DOHH2 (cell line): ENCODE measurements at regions not wholly inside any gene's neighbourhood (a gene's known extent, or its start where the extent isn't known, plus 50 kb on each side); places are given as distances from the start of the nearest gene placed in this dataset.
"Not testable (repeated sequence)": the region's sequence is repeated elsewhere in the genome, so short reads cannot be mapped to it uniquely, and the experiment has no call there.

Experiments used
- H3F3A ChIP-seq: fragments of 200-600 bp; sonication (generic), shearing (Covaris generic); 2 replicates; pipeline ENCODE4 v1.6.0; 2016; ENCODE audit warnings: antibody characterized with exemption, mild to moderate bottlenecking; ENCODE audit not compliant: control insufficient read depth, insufficient read depth
- H3K27ac ChIP-seq: fragments of 200-600 bp; sonication (generic); 2 replicates; pipeline ENCODE4 v1.5.1; 2014; ENCODE audit warnings: low read depth, mild to moderate bottlenecking, low read length, moderate library complexity
- H3K27me3 ChIP-seq: fragments of 200-600 bp; sonication (generic); 2 replicates; pipeline ENCODE4 v1.6.1; 2014; ENCODE audit warnings: mild to moderate bottlenecking, low read length, mixed read lengths; ENCODE audit not compliant: control insufficient read depth
- H3K36me3 ChIP-seq: fragments of 200-600 bp; sonication (generic); 2 replicates; pipeline ENCODE4 v1.6.1; 2014; ENCODE audit warnings: mild to moderate bottlenecking, low read length, moderate library complexity, mixed read lengths; ENCODE audit not compliant: control insufficient read depth
- H3K4me1 ChIP-seq: fragments of 200-600 bp; sonication (generic); 2 replicates; pipeline ENCODE4 v1.6.1; 2014; ENCODE audit warnings: mild to moderate bottlenecking, low read length, mixed read lengths; ENCODE audit not compliant: control insufficient read depth
- H3K4me2 ChIP-seq: fragments of 200-600 bp; sonication (generic); 2 replicates; pipeline ENCODE4 v1.6.0; 2014; ENCODE audit warnings: mild to moderate bottlenecking, low read length, moderate library complexity
- H3K4me3 ChIP-seq: fragments of 200-600 bp; sonication (generic); 2 replicates; pipeline ENCODE4 v1.5.1; 2014; ENCODE audit warnings: mild to moderate bottlenecking, low read length, mixed read lengths
- H3K79me2 ChIP-seq: fragments of 200-600 bp; sonication (generic); 2 replicates; pipeline ENCODE4 v1.6.1; 2014; ENCODE audit warnings: mild to moderate bottlenecking, low read length, mixed read lengths; ENCODE audit not compliant: control insufficient read depth
- H3K9me2 ChIP-seq: fragments of 200-600 bp; sonication (generic); replicated peaks from 2 replicates; pipeline ENCODE4 v1.6.1; 2014; ENCODE audit warnings: mild to moderate bottlenecking, low read length, mixed read lengths; ENCODE audit not compliant: control insufficient read depth
- H3K9me3 ChIP-seq: fragments of 200-600 bp; sonication (generic); 2 replicates; pipeline ENCODE4 v1.6.1; 2014; ENCODE audit warnings: antibody characterized with exemption, low read length, mixed read lengths; ENCODE audit not compliant: control insufficient read depth, insufficient read depth
- H4K20me1 ChIP-seq: fragments of 200-600 bp; sonication (generic); 2 replicates; pipeline ENCODE4 v1.6.0; 2014; ENCODE audit warnings: low read depth, mild to moderate bottlenecking, antibody characterized with exemption, low read length, moderate library complexity; ENCODE audit not compliant: control insufficient read depth, insufficient read depth
- EZH2phosphoT487 ChIP-seq: fragments of 200-600 bp; sonication (generic); IDR thresholded peaks from 2 replicates; pipeline ENCODE4 v1.6.1; 2017; ENCODE audit warnings: borderline replicate concordance, mild to moderate bottlenecking, antibody characterized with exemption, low read length, moderate library complexity, mixed read lengths
- TF ChIP-seq, protein P1 (sequence below): fragments of 200-600 bp; sonication (generic); IDR thresholded peaks from one replicate; pipeline ENCODE4 v1.5.1; 2014; ENCODE audit warnings: antibody characterized with exemption, mild to moderate bottlenecking, low read depth, low read length; ENCODE audit not compliant: poor library complexity, severe bottlenecking

DNA sequence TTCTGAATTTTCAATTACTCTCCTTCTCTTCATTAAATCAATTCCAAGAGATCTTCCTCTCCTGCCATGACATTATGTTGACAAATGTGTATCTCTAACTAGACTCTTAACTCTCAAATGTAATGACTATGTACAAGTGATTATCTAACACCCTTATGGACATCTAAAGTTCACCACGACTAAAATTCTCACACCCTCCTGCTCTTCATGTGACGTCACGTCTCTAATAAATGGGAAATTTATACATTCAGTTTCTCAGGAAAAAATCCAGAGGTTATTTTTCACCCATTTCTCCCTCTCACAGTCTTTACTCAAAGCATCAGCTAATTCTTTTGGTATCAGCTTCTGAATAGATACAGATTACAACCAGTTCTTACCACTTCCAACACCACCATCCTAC is 237.5 kb upstream of the EPHA6 start:
- no peaks in the 10 kb centered on the region for H3K36me3 ChIP-seq

DNA sequence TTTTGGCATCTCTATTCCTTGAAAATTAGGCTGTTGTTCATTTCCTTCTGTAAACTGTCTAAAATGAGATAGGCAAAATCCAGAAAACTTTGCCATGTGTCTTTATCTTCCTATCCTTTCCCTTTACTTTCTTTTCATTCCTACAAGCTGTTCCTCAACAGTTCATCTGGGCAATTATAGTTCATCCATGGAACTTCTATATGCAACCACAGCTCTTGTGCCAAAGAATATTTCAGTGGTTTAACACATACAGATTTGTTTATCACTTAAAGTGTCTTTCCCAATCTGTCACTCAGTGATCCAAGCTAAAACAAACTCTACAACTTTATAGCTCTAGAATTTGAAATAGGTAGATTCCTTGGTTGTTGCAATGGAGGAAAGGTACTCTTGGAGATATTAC is 230.3 kb upstream of the EPHA6 start:
- no peaks in the 10 kb centered on the region for H3K4me1 ChIP-seq
- no peak overlapping the region for H3K4me2 ChIP-seq
- H3F3A ChIP-seq: no peaks in the 10 kb centered on the region
- no peaks in the 10 kb centered on the region for H3K27me3 ChIP-seq
- H3K9me2 ChIP-seq: no peaks in the 10 kb centered on the region
- H4K20me1 ChIP-seq: no peaks in the 10 kb centered on the region
- H3K9me3 ChIP-seq: no peaks in the 10 kb centered on the region
- H3K27ac ChIP-seq: no peak overlapping the region
- no peak for TF ChIP-seq EZH2phosphoT487
- TF ChIP-seq, protein P1, sequence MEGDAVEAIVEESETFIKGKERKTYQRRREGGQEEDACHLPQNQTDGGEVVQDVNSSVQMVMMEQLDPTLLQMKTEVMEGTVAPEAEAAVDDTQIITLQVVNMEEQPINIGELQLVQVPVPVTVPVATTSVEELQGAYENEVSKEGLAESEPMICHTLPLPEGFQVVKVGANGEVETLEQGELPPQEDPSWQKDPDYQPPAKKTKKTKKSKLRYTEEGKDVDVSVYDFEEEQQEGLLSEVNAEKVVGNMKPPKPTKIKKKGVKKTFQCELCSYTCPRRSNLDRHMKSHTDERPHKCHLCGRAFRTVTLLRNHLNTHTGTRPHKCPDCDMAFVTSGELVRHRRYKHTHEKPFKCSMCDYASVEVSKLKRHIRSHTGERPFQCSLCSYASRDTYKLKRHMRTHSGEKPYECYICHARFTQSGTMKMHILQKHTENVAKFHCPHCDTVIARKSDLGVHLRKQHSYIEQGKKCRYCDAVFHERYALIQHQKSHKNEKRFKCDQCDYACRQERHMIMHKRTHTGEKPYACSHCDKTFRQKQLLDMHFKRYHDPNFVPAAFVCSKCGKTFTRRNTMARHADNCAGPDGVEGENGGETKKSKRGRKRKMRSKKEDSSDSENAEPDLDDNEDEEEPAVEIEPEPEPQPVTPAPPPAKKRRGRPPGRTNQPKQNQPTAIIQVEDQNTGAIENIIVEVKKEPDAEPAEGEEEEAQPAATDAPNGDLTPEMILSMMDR: no peak
- H3K4me3 ChIP-seq: no peak overlapping the region
- H3K79me2 ChIP-seq: no peaks in the 10 kb centered on the region
- H3K36me3 ChIP-seq: no peaks in the 10 kb centered on the region

More for the DNA sequence above, 237.5 kb upstream of the EPHA6 start:
- Histone ChIP-seq H3K4me3 (no peak overlapping the region), H3K79me2 (no peaks in the 10 kb centered on the region), H3K9me3 (no peaks in the 10 kb centered on the region), H3K4me2 (no peak overlapping the region), H3K27ac (no peak overlapping the region), H3K9me2 (no peaks in the 10 kb centered on the region), H4K20me1 (no peaks in the 10 kb centered on the region), H3K4me1 (no peaks in the 10 kb centered on the region), H3F3A (no peaks in the 10 kb centered on the region), H3K27me3 (no peaks in the 10 kb centered on the region)
- TF ChIP-seq, protein P1: no peak
- TF ChIP-seq EZH2phosphoT487: no peak

DNA sequence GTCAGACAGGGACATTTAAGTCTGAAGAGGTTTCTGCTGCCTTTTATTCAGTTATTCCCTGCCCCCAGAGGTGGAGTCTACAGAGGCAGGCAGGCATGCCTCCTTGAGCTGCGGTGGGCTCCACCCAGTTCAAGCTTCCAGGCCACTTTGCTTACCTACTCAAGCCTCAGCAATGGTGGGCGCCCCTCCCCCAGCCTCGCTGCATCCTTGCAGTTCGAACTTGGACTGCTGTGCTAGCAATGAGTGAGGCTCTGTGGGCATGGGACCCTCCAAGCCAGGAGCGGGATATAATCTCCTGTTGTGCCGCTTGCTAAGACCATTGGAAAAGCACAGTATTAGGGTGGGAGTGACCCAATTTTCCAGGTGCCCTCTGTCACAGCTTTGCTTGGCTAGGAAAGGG is 207.5 kb upstream of the EPHA6 start:
- H3K9me3 ChIP-seq, H3K4me2 ChIP-seq, H3K4me3 ChIP-seq, H3K27me3 ChIP-seq, H3K9me2 ChIP-seq, H3F3A ChIP-seq, H3K4me1 ChIP-seq, H3K27ac ChIP-seq, H3K36me3 ChIP-seq, H4K20me1 ChIP-seq, H3K79me2 ChIP-seq: not testable (repeated sequence)

DNA sequence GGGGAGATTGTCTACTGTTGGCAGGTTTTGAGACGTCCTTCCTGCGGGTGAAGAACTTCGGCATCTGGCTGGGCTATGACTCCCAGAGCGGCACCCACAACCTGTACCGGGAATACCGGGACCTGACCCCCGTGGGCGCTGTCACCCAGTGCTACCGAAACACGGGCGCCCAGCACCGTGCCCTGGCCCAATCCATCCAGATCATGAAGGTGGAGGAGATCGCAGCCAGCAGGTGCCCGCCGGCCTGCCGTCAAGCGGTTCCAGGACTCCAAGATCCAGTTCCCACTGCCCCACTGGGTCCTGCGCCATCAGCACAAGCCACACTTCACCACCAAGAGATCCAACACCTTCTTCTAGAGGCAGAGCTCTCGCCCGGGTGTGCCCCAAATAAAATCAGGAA is 194.9 kb upstream of the EPHA6 start:
- Histone ChIP-seq H3K4me1 (no peaks in the 10 kb centered on the region), H3K9me3 (peaks cover 4% of the 10 kb centered on the region; the same call in 1 of the 2 replicates)
- no peak for TF ChIP-seq EZH2phosphoT487
- TF ChIP-seq, protein P1: no peak

More for the DNA sequence above, 194.9 kb upstream of the EPHA6 start:
- no peaks in the 10 kb centered on the region for H3K9me2 ChIP-seq
- no peaks in the 10 kb centered on the region for H3K27me3 ChIP-seq
- no peaks in the 10 kb centered on the region for H3K79me2 ChIP-seq
- H3K36me3 ChIP-seq: no peaks in the 10 kb centered on the region
- H3K4me2 ChIP-seq: no peak overlapping the region
- H3K27ac ChIP-seq: no peak overlapping the region
- no peaks in the 10 kb centered on the region for H3F3A ChIP-seq
- no peaks in the 10 kb centered on the region for H4K20me1 ChIP-seq
- H3K4me3 ChIP-seq: no peak overlapping the region
